HCT116 (cell line): ENCODE measurements at regions not wholly inside any gene's neighbourhood (a gene's known extent, or its start where the extent isn't known, plus 50 kb on each side); places are given as distances from the start of the nearest gene placed in this dataset.

Source experiments
- ATAC-seq: fragments of 200-7000 bp; cut with Tn5 transposase; 2 replicates; pipeline ENCODE4 v1.9.1; 2020; ENCODE audit warnings: mild to moderate bottlenecking, moderate library complexity
- BruUV-seq: library from RNA; stranded (reverse); fragments of 400-500 nt; replicated peaks from 2 replicates; lab custom pipeline; 2021; lab: Mats Ljungman, UMichigan
- CTCF ChIA-PET: fragments of 300-600 bp; sonication (Branson Sonifier 250); formaldehyde crosslinking; loops from one replicate; lab custom pipeline; 2021; ENCODE audit warnings: antibody characterized with exemption; lab: Charles Lee
- POLR2A ChIA-PET: fragments of 300-600, 350-600 bp; sonication (Branson Sonifier 250); formaldehyde crosslinking; loops from one replicate; lab custom pipeline; 2021; ENCODE audit warnings: antibody characterized with exemption; lab: Charles Lee
- RAD21 ChIA-PET, 2 experiments: fragments of 300-600 bp; sonication (Branson Sonifier 250); formaldehyde crosslinking; loops; one replicate each; lab custom pipeline; 2023; ENCODE audit warnings: low total read pairs in 2 of 2; ENCODE audit not compliant: uncharacterized antibody in 2 of 2, unreplicated experiment in 2 of 2, low non-redundant PET in 1 of 2; lab: Charles Lee
- DNase-seq: peaks from one replicate; pipeline ENCODE4 v3.0.0-alpha.2; 2010; ENCODE audit warnings: low read depth, low spot score
- H2AFZ ChIP-seq: fragments of 200-600 bp; shearing (Covaris generic), sonication (generic); 2 replicates; pipeline ENCODE4 v1.6.1; 2017; ENCODE audit warnings: low read depth, mixed run types, mixed read lengths, antibody characterized with exemption, low read length; ENCODE audit not compliant: poor library complexity, severe bottlenecking
- H3K27ac ChIP-seq: 2 replicates; pipeline ENCODE4 v1.5.1; 2012; ENCODE audit warnings: low read depth, low read length
- H3K27me3 ChIP-seq: fragments of 200-600 bp; sonication (generic); 2 replicates; pipeline ENCODE4 v1.6.1; 2016; ENCODE audit warnings: mixed run types, low read length, mixed read lengths; ENCODE audit not compliant: insufficient read depth
- H3K36me3 ChIP-seq, 2 experiments: fragments of 200-500 bp in 1 of 2; fragments of 200-600 bp in 1 of 2; sonication (Bioruptor generic) in 1 of 2; sonication (generic) in 1 of 2; 2 replicates each; pipeline versions ENCODE4 v1.5.1 to v1.6.1; 2014 to 2016; ENCODE audit warnings: low read length in 2 of 2, inconsistent platforms in 1 of 2, mixed read lengths in 1 of 2, mixed run types in 1 of 2; ENCODE audit not compliant: insufficient read depth in 2 of 2, control insufficient read depth in 1 of 2
- H3K4me1 ChIP-seq, 2 experiments: fragments of 200-600 bp in 1 of 2; sonication (generic) in 1 of 2; 2 replicates each; pipeline versions ENCODE4 v1.5.1 to v1.6.1; 2012 to 2017; ENCODE audit warnings: low read length in 2 of 2, inconsistent platforms in 1 of 2, mild to moderate bottlenecking in 1 of 2, mixed read lengths in 1 of 2, mixed run types in 1 of 2, moderate library complexity in 1 of 2; ENCODE audit not compliant: insufficient read depth in 2 of 2, control insufficient read depth in 1 of 2
- H3K4me2 ChIP-seq: fragments of 200-600 bp; sonication (generic); 2 replicates; pipeline ENCODE4 v1.6.1; 2017; ENCODE audit warnings: mixed run types, low read length, mixed read lengths
- H3K4me3 ChIP-seq, 2 experiments: fragments of 200-600 bp in 1 of 2; sonication (generic) in 1 of 2; replicated peaks in 1 of 2; 2 replicates each; pipeline ENCODE4 v1.5.1; 2011 to 2016; ENCODE audit warnings: low read length in 2 of 2, control low read depth in 1 of 2, low read depth in 1 of 2, mild to moderate bottlenecking in 1 of 2, mixed read lengths in 1 of 2, mixed run types in 1 of 2
- H3K79me2 ChIP-seq: fragments of 200-600 bp; sonication (generic); 2 replicates; pipeline ENCODE4 v1.6.1; 2017; ENCODE audit warnings: mild to moderate bottlenecking, mixed run types, low read length, moderate library complexity, mixed read lengths; ENCODE audit not compliant: insufficient read depth
- H3K9ac ChIP-seq: fragments of 200-600 bp; sonication (generic); 2 replicates; pipeline ENCODE4 v1.6.1; 2016; ENCODE audit warnings: low read length, mixed read lengths
- H3K9me2 ChIP-seq: fragments of 200-600 bp; sonication (generic), shearing (Covaris generic); 2 replicates; pipeline ENCODE4 v1.6.1; 2017; ENCODE audit warnings: mixed run types, mild to moderate bottlenecking, moderate library complexity; ENCODE audit not compliant: insufficient read depth
- H3K9me3 ChIP-seq, 2 experiments: fragments of 200-500 bp in 1 of 2; fragments of 200-600 bp in 1 of 2; sonication (Bioruptor generic) in 1 of 2; sonication (generic) in 1 of 2; 2 replicates each; pipeline ENCODE4 v1.6.1; 2014 to 2017; ENCODE audit warnings: low read length in 2 of 2, mixed read lengths in 2 of 2, inconsistent platforms in 1 of 2, low read depth in 1 of 2, mild to moderate bottlenecking in 1 of 2, mixed run types in 1 of 2, moderate library complexity in 1 of 2; ENCODE audit not compliant: control insufficient read depth in 1 of 2, insufficient read depth in 1 of 2
- H4K20me1 ChIP-seq: fragments of 200-600 bp; sonication (generic), shearing (Covaris generic); 2 replicates; pipeline ENCODE4 v1.6.1; 2017; ENCODE audit warnings: mixed run types, mild to moderate bottlenecking, moderate library complexity; ENCODE audit not compliant: insufficient read depth
- CBX3 ChIP-seq: IDR thresholded peaks from 2 replicates; pipeline ENCODE4 v1.6.1; 2012; ENCODE audit warnings: low read depth
- EGR1 ChIP-seq: IDR thresholded peaks from 2 replicates; pipeline ENCODE4 v1.6.1; 2012; ENCODE audit warnings: low read depth
- ELF1 ChIP-seq: IDR thresholded peaks from 2 replicates; pipeline ENCODE4 v1.6.1; 2012; ENCODE audit warnings: low read depth, borderline replicate concordance
- EZH2 ChIP-seq: fragments of 200-600 bp; sonication (generic); IDR thresholded peaks from 2 replicates; pipeline ENCODE4 v1.6.1; 2017; ENCODE audit warnings: antibody characterized with exemption, mixed run types
- EZH2phosphoT487 ChIP-seq: fragments of 200-600 bp; IDR thresholded peaks from 2 replicates; pipeline ENCODE4 v1.6.1; 2018; ENCODE audit warnings: antibody characterized with exemption, borderline replicate concordance
- FOSL1 ChIP-seq: IDR thresholded peaks from 2 replicates; pipeline ENCODE4 v1.6.1; 2012; ENCODE audit warnings: low read depth
- POLR2A ChIP-seq: IDR thresholded peaks from 2 replicates; pipeline ENCODE4 v1.7.0; 2011; ENCODE audit warnings: borderline replicate concordance; ENCODE audit not compliant: insufficient read depth, insufficient read length; ENCODE audit errors: extremely low read depth
- SIN3A ChIP-seq: IDR thresholded peaks from 2 replicates; pipeline ENCODE4 v1.6.1; 2012; ENCODE audit warnings: low read depth
- SP1 ChIP-seq: IDR thresholded peaks from 2 replicates; pipeline ENCODE4 v1.6.1; 2012; ENCODE audit warnings: low read depth
- SRF ChIP-seq: IDR thresholded peaks from 2 replicates; pipeline ENCODE4 v1.6.1; 2012; ENCODE audit warnings: low read depth
- TCF7L2 ChIP-seq: IDR thresholded peaks from 2 replicates; pipeline ENCODE4 v1.7.0; 2011; ENCODE audit warnings: borderline replicate concordance, inconsistent platforms; ENCODE audit not compliant: insufficient read depth, insufficient read length; ENCODE audit errors: extremely low read depth
- YY1 ChIP-seq: IDR thresholded peaks from 2 replicates; pipeline ENCODE4 v1.6.1; 2011; ENCODE audit warnings: low read length, low read depth, moderate library complexity, mild to moderate bottlenecking; ENCODE audit not compliant: insufficient replicate concordance; ENCODE audit errors: extremely low read depth
- ZFX ChIP-seq: fragments of 450-650 bp; IDR thresholded peaks from 2 replicates; pipeline ENCODE4 v1.6.1; 2017
- ZNF274 ChIP-seq: fragments of 200-500 bp; sonication (Bioruptor generic); IDR thresholded peaks from 2 replicates; pipeline ENCODE4 v1.6.1; 2014; ENCODE audit warnings: mild to moderate bottlenecking, low read depth, low read length, inconsistent platforms
- intact Hi-C: fragments of 100-400 bp; cut with micrococcal nuclease; formaldehyde crosslinking; loops from 2 replicates; pipeline ENCODE4 v1.10.0; 2022
- TF ChIP-seq, protein P1 (sequence below): IDR thresholded peaks from 2 replicates; pipeline ENCODE4 v1.6.1; 2012

GRCh38 chr22:27352426-27352825 lies 449.1 kb downstream of the MN1 start:
- intact Hi-C loops = no loop called here

DNA sequence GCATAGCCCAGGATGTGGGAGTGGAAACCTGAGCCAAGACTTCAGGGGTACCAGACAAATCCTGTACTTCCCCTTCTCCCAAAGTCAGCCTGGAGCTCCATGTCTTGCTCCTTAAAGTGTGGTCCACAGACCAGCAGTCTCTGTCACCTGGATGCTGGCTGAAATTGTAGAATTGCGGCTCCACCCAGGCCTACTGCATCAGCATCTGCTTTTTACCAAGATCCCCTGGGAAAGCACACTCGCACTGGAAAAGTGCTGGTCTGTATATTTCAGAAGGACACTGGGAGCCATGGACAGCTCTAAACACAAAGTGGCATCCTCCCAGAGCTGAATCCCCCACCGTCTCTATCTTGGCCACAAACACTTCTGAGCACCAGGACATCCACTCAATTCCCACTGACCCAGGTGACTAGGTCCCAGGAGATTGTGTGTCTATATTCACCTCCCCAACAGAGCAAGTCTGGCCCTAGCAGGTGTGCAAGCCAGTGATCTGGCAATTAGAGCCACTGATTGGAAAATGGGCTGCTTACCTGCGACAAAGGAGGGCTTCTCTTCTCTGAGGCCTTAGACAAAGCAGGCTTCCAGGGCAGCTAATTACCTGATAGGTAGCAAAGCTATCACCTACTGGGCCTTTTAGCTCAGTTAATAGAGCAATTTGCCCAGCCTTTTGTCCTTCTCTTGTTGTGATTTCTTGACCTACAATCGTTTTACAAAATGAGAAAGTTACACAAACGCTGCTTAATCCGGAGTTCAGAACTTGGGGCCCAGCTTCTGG lies 443.3 kb downstream of the MN1 start:
- H3K4me2 ChIP-seq = no peak overlapping the region
- TF ChIP-seq FOSL1 = no peak
- TF ChIP-seq EZH2phosphoT487 = no peak
- TF ChIP-seq SP1 = no peak
- no peak for TF ChIP-seq EGR1
- TF ChIP-seq SIN3A = no peak
- no peak for TF ChIP-seq ELF1
- no peak for TF ChIP-seq TCF7L2
- no peak for TF ChIP-seq EZH2
- TF ChIP-seq ZFX = no peak
- no peak for TF ChIP-seq POLR2A
- no peak for TF ChIP-seq YY1
- no peak for TF ChIP-seq SRF
- H3K9me2 ChIP-seq = no peaks in the 10 kb centered on the region
- no peak overlapping the region for H3K9ac ChIP-seq
- DNase-seq (no peak), ATAC-seq (no peak)
- ChIA-PET CTCF (no interaction called here), RAD21 (no interaction called here), POLR2A (no interaction called here)
- no peaks in the 10 kb centered on the region for H3K9me3 ChIP-seq
- intact Hi-C loops = no loop called here
- no peak overlapping the region for H3K27ac ChIP-seq
- no TSS peak for BruUV-seq
- no peaks in the 10 kb centered on the region for H3K4me1 ChIP-seq
- peaks cover 39% of the 10 kb centered on the region for H3K27me3 ChIP-seq
- H2AFZ ChIP-seq = no peak overlapping the region
- H4K20me1 ChIP-seq = no peaks in the 10 kb centered on the region
- H3K79me2 ChIP-seq = no peaks in the 10 kb centered on the region
- no peaks in the 10 kb centered on the region for H3K36me3 ChIP-seq
- H3K4me3 ChIP-seq = no peak overlapping the region

More at GRCh38 chr22:27352426-27352825, 449.1 kb downstream of the MN1 start:
- TF ChIP-seq ZNF274 = no peak
- no peak for TF ChIP-seq ZFX
- TF ChIP-seq EGR1 = no peak
- TF ChIP-seq EZH2phosphoT487 = no peak
- TF ChIP-seq, protein P1, sequence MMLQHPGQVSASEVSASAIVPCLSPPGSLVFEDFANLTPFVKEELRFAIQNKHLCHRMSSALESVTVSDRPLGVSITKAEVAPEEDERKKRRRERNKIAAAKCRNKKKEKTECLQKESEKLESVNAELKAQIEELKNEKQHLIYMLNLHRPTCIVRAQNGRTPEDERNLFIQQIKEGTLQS = no peak
- TF ChIP-seq CBX3 = no peak
- no peak overlapping the region for H3K9ac ChIP-seq
- RAD21 ChIA-PET = no interaction called here
- no peaks in the 10 kb centered on the region for H3K79me2 ChIP-seq
- no peaks in the 10 kb centered on the region for H3K36me3 ChIP-seq
- no peaks in the 10 kb centered on the region for H4K20me1 ChIP-seq
- no peak for DNase-seq
- no peaks in the 10 kb centered on the region for H3K9me3 ChIP-seq
- H3K4me3 ChIP-seq = no peak overlapping the region
- H3K27me3 ChIP-seq = peaks cover 22% of the 10 kb centered on the region
- ATAC-seq = no peak
- POLR2A ChIA-PET = no interaction called here
- H3K4me1 ChIP-seq = no peaks in the 10 kb centered on the region
- no peak overlapping the region for H3K4me2 ChIP-seq
- BruUV-seq = no TSS peak
- CTCF ChIA-PET = no interaction called here
- H3K27ac ChIP-seq = no peak overlapping the region
- H2AFZ ChIP-seq = no peak overlapping the region
- H3K9me2 ChIP-seq = no peaks in the 10 kb centered on the region
